GM12878 (cell line): ENCODE measurements at regions not wholly inside any gene's neighbourhood (a gene's known extent, or its start where the extent isn't known, plus 50 kb on each side); places are given as distances from the start of the nearest gene placed in this dataset.

Source experiments
- ATAC-seq: fragments of 200-7000 bp; cut with Tn5 transposase; 3 replicates; pipeline ENCODE4 v1.9.1; 2020; ENCODE audit warnings: mild to moderate bottlenecking, moderate library complexity
- BruUV-seq: library from RNA; stranded (reverse); fragments of 400-500 nt; replicated peaks from 2 replicates; lab custom pipeline; 2021; lab: Mats Ljungman, UMichigan
- CTCF ChIA-PET: fragments of 300-600 bp; sonication (Branson Sonifier 250); formaldehyde crosslinking; extraction: SDS; loops from one replicate; lab custom pipeline; 2021; ENCODE audit warnings: inconsistent platforms; lab: Yijun Ruan, JAX
- POLR2A ChIA-PET: fragments of 350-600 bp; formaldehyde crosslinking; extraction: SDS; loops from one replicate; lab custom pipeline; 2021; ENCODE audit warnings: inconsistent platforms; lab: Charles Lee
- RAD21 ChIA-PET: fragments of 300-600 bp; sonication (Branson Sonifier 250); formaldehyde crosslinking; loops from one replicate; lab custom pipeline; 2023; ENCODE audit warnings: antibody characterized with exemption; ENCODE audit not compliant: unreplicated experiment; lab: Charles Lee
- SMC1A ChIA-PET: fragments of 300-600 bp; sonication (Branson Sonifier 250); formaldehyde crosslinking; loops from one replicate; lab custom pipeline; 2023; ENCODE audit not compliant: unreplicated experiment, uncharacterized antibody; lab: Charles Lee
- DNase-seq: peaks from one replicate; pipeline ENCODE4 v3.0.0-alpha.2; 2011; ENCODE audit warnings: low read depth, low spot score
- FAIRE-seq: peaks from 3 replicates; lab custom pipeline; 2011; peaks lifted over from hg19 to GRCh38; lab: Jason Lieb, UNC
- H2AFZ ChIP-seq: 2 replicates; pipeline ENCODE4 v1.6.0; 2011; ENCODE audit warnings: low read depth, low read length, control low read depth; ENCODE audit not compliant: control insufficient read depth
- H3K27ac ChIP-seq: 2 replicates; pipeline ENCODE4 v1.5.1; 2011; ENCODE audit warnings: control low read depth; ENCODE audit not compliant: control insufficient read depth, insufficient read depth
- H3K27me3 ChIP-seq, 2 experiments: replicated peaks in 1 of 2; 2 replicates each; pipeline versions ENCODE4 v1.6.0 to v1.6.1; 2011; ENCODE audit warnings: low read length in 1 of 2; ENCODE audit not compliant: control insufficient read depth in 2 of 2, insufficient read depth in 2 of 2
- H3K36me3 ChIP-seq, 2 experiments: 2 replicates each; pipeline ENCODE4 v1.5.1; 2011; ENCODE audit warnings: low read length in 1 of 2; ENCODE audit not compliant: control insufficient read depth in 2 of 2, insufficient read depth in 2 of 2
- H3K4me1 ChIP-seq: 2 replicates; pipeline ENCODE4 v1.6.1; 2011; ENCODE audit warnings: mild to moderate bottlenecking, low read length, moderate library complexity, mixed read lengths; ENCODE audit not compliant: control insufficient read depth, insufficient read depth
- H3K4me2 ChIP-seq: 2 replicates; pipeline ENCODE4 v1.6.0; 2011; ENCODE audit warnings: control low read depth; ENCODE audit not compliant: control insufficient read depth, insufficient read depth
- H3K4me3 ChIP-seq: fragments of 200-600 bp; sonication (generic); 2 replicates; pipeline ENCODE4 v1.5.1; 2016
- H3K79me2 ChIP-seq: 2 replicates; pipeline ENCODE4 v1.6.0; 2011; ENCODE audit warnings: low read length; ENCODE audit not compliant: control insufficient read depth, insufficient read depth
- H3K9ac ChIP-seq: 2 replicates; pipeline ENCODE4 v1.8.0; 2011; ENCODE audit warnings: low read length, control low read depth, mixed read lengths; ENCODE audit not compliant: control insufficient read depth, insufficient read depth
- H3K9me3 ChIP-seq: replicated peaks from 3 replicates; pipeline ENCODE4 v1.5.1; 2011; ENCODE audit warnings: mild to moderate bottlenecking, low read length; ENCODE audit not compliant: control insufficient read depth, insufficient read depth
- H4K20me1 ChIP-seq: 2 replicates; pipeline ENCODE4 v1.6.0; 2011; ENCODE audit not compliant: control insufficient read depth, insufficient read depth
- HDAC6 ChIP-seq: fragments of 200-600 bp; sonication (generic); IDR thresholded peaks from one replicate; pipeline ENCODE4 v1.8.0; 2017; ENCODE audit warnings: antibody characterized with exemption; ENCODE audit not compliant: unreplicated experiment
- IKZF1 ChIP-seq: fragments of 450-650 bp; conservative IDR thresholded peaks from 2 replicates; pipeline ENCODE4 v1.6.1; 2017; ENCODE audit warnings: antibody characterized with exemption, mild to moderate bottlenecking
- MEF2A ChIP-seq: IDR thresholded peaks from 2 replicates; pipeline ENCODE4 v1.6.1; 2011; ENCODE audit warnings: low read depth, mild to moderate bottlenecking, low read length, moderate library complexity; ENCODE audit not compliant: insufficient read depth
- NR2C2 ChIP-seq: IDR thresholded peaks from 2 replicates; pipeline ENCODE4 v1.6.1; 2011; ENCODE audit warnings: borderline replicate concordance, low read depth; ENCODE audit not compliant: control insufficient read depth, insufficient read length
- RFX5 ChIP-seq: IDR thresholded peaks from 2 replicates; pipeline ENCODE4 v1.6.1; 2011; ENCODE audit warnings: low read depth, low read length, improper control_type of control experiment
- SP1 ChIP-seq: IDR thresholded peaks from one replicate; pipeline ENCODE4 v1.6.1; 2011; ENCODE audit warnings: low read depth, low read length
- STAT1 ChIP-seq: fragments of 450-650 bp; conservative IDR thresholded peaks from 2 replicates; pipeline ENCODE4 v1.6.1; 2014; ENCODE audit warnings: antibody characterized with exemption, mild to moderate bottlenecking
- ZBTB4 ChIP-seq: fragments of 450-650 bp; formaldehyde crosslinking; IDR thresholded peaks from 2 replicates; pipeline ENCODE4 v1.4.0; 2022; ENCODE audit warnings: mild to moderate bottlenecking, moderate library complexity
- ZNF384 ChIP-seq: IDR thresholded peaks from 2 replicates; pipeline ENCODE4 v1.6.1; 2012; ENCODE audit warnings: low read depth, mild to moderate bottlenecking, low read length, improper control_type of control experiment, borderline replicate concordance
- WGBS: methylation state at CpG from one replicate; pipeline ENCODE4 v1.1.6; 2016; ENCODE audit warnings: low lambda C conversion rate; ENCODE audit not compliant: insufficient replicate concordance, insufficient coverage; ENCODE audit errors: missing lambda C conversion rate; 5-methylcytosine and 5-hydroxymethylcytosine counted together
- in situ Hi-C: fragments of 300-500 bp; cut with MboI; formaldehyde crosslinking; loops from 9 replicates; pipeline ENCODE4 v1.14.3; 2018; ENCODE audit warnings: mixed read lengths
- intact Hi-C: fragments of 100-400 bp; cut with micrococcal nuclease; formaldehyde crosslinking; loops from one replicate; pipeline ENCODE4 v1.14.2; 2022; ENCODE audit not compliant: unreplicated experiment

- Histone ChIP-seq H3K36me3 (no peaks in the 10 kb centered on the region), H3K9ac (no peak overlapping the region), H3K4me3 (no peak overlapping the region), H3K27ac (no peak overlapping the region), H3K27me3 (no peaks in the 10 kb centered on the region; a peak in 1 of 4 replicates), H3K4me1 (no peaks in the 10 kb centered on the region), H2AFZ (no peak overlapping the region), H3K4me2 (no peak overlapping the region), H3K9me3 (no peaks in the 10 kb centered on the region), H3K79me2 (no peaks in the 10 kb centered on the region), H4K20me1 (no peaks in the 10 kb centered on the region)
- SMC1A ChIA-PET = no interaction called here
- POLR2A ChIA-PET = interaction anchor here (0.6 kb wide), 1 partner anchor 14 kb away, joined by 5 read pairs; no protein-coding TSS in a partner anchor
- no peak for ATAC-seq
- no peak for DNase-seq
- no TSS peak for BruUV-seq
- in situ Hi-C loops (no loop called here), intact Hi-C loops (no loop called here)
- TF ChIP-seq MEF2A (no peak), IKZF1 (no peak), STAT1 (no peak), SP1 (no peak), ZBTB4 (CRISPR knock-in tag) (no peak), ZNF384 (no peak), RFX5 (no peak), NR2C2 (no peak), HDAC6 (no peak)
- WGBS = 48% methylated on average over 8 of the region's 8 CpGs
- RAD21 ChIA-PET = no interaction called here
- CTCF ChIA-PET = no interaction called here
- FAIRE-seq = no peak
These were observed 211.7 kb upstream of the CDH5 start for GRCh38 chr16:66154801-66155200.
